Mesothelial cell of epicardium (in vitro differentiated cells): ENCODE measurements at regions not wholly inside any gene's neighbourhood (a gene's known extent, or its start where the extent isn't known, plus 50 kb on each side); places are given as distances from the start of the nearest gene placed in this dataset.

Experiments
- DNase-seq, 2 experiments: peaks; one replicate each; pipeline ENCODE4 v3.0.0; 2021; ENCODE audit warnings: low spot score in 2 of 2; ENCODE audit not compliant: unreplicated experiment in 2 of 2
- H3K27ac Mint-ChIP-seq: 2 replicates; pipeline ENCODE4 v1.8.0; 2021; ENCODE audit warnings: mixed read lengths
- H3K27me3 Mint-ChIP-seq: 2 replicates; pipeline ENCODE4 v1.8.0; 2021; ENCODE audit warnings: low read depth, mixed read lengths
- H3K36me3 Mint-ChIP-seq: 2 replicates; pipeline ENCODE4 v1.8.0; 2021; ENCODE audit warnings: mixed read lengths
- H3K4me1 Mint-ChIP-seq: 2 replicates; pipeline ENCODE4 v1.8.0; 2021; ENCODE audit warnings: mixed read lengths
- H3K4me3 Mint-ChIP-seq: 2 replicates; pipeline ENCODE4 v1.8.0; 2021; ENCODE audit warnings: mild to moderate bottlenecking, moderate library complexity, mixed read lengths
- H3K9me3 Mint-ChIP-seq: 2 replicates; pipeline ENCODE4 v1.8.0; 2021; ENCODE audit warnings: mixed read lengths
- CTCF ChIP-seq: fragments of 200-600 bp; sonication (generic); IDR thresholded peaks from one replicate; pipeline ENCODE4 v1.5.0; 2021; ENCODE audit warnings: antibody characterized with exemption; ENCODE audit not compliant: unreplicated experiment

DNA sequence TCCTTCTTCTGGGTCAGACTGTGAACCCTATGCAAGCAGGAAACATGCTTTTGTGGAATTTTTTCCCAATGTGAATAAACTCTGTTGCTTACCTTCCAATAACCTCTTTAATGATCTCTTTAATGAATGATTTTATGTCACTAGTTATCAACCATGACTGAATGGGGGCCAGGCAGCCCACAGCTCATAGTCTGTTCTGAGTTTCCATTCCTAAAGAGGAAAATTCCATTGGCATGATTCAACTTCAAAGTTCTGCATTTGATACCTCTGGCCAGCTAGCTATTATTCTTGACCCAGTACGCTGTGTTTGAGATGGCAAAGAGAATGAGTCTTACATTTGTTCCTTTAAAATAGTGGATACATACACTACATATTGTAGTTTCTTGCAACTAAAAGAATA, 867.8 kb upstream of the CELF2 start:
- Mint-ChIP-seq H3K36me3 (no peaks in the 10 kb centered on the region), H3K27me3 (no peaks in the 10 kb centered on the region), H3K9me3 (peaks cover 4% of the 10 kb centered on the region), H3K4me1 (peaks cover 7% of the 10 kb centered on the region), H3K4me3 (no peak overlapping the region), H3K27ac (no peak overlapping the region)
- DNase-seq, result no peak
- TF ChIP-seq CTCF, result no peak

DNA sequence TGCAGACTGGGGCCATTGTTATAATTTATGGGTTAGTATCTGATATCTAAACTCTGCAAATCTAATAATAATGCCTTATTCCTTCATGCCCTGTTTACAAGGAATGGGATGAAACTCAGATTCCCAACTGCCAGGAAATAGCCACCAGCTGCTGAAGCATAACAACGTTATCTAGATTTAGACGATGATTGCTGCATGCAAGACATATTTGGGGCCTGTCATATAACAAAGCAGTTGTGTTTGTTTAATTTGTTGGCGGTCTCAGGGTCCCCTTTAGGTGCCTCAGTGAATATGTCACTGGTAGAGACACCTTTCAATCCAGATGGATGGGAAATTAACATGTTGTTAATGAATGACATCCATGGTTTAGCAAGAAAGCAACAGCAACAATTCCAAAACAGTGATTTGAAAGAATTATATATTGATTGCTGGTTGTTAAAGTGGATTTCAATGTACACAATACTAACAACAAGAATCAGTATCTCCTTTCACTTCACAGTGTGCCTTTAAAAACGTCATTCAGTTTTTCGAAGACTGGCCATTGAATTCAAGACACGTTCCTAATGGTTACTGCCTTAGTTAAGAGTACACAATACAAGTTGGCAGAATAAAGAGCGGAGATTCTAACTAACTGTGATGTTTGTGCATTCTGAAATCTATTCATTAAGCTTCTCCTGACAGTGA, 860.6 kb upstream of the CELF2 start:
- no peak for DNase-seq
- no peaks in the 10 kb centered on the region for H3K27me3 Mint-ChIP-seq
- H3K4me1 Mint-ChIP-seq, result no peaks in the 10 kb centered on the region
- H3K27ac Mint-ChIP-seq, result no peak overlapping the region
- H3K36me3 Mint-ChIP-seq, result peaks cover 2% of the 10 kb centered on the region
- H3K9me3 Mint-ChIP-seq, result peaks cover 13% of the 10 kb centered on the region
- TF ChIP-seq CTCF, result no peak
- no peak overlapping the region for H3K4me3 Mint-ChIP-seq

GRCh38 chr10:10160821-10161312, 856.8 kb upstream of the CELF2 start:
- Mint-ChIP-seq H3K36me3 (peaks cover 2% of the 10 kb centered on the region), H3K9me3 (peaks cover 17% of the 10 kb centered on the region), H3K4me1 (peaks cover 3% of the 10 kb centered on the region), H3K27ac (no peak overlapping the region), H3K27me3 (no peaks in the 10 kb centered on the region), H3K4me3 (no peak overlapping the region)
- no peak for TF ChIP-seq CTCF
- DNase-seq, result no peak

GRCh38 chr10:10164848-10165247, 852.8 kb upstream of the CELF2 start:
- Mint-ChIP-seq H3K4me1 (peaks cover 3% of the 10 kb centered on the region), H3K36me3 (peaks cover 2% of the 10 kb centered on the region), H3K27ac (no peak overlapping the region), H3K4me3 (no peak overlapping the region), H3K27me3 (no peaks in the 10 kb centered on the region), H3K9me3 (peaks cover 13% of the 10 kb centered on the region)
- no peak for DNase-seq
- no peak for TF ChIP-seq CTCF

GRCh38 chr10:10165415-10165814, 852.3 kb upstream of the CELF2 start:
- H3K9me3 Mint-ChIP-seq, result peaks cover 7% of the 10 kb centered on the region
- no peak for DNase-seq
- no peak overlapping the region for H3K4me3 Mint-ChIP-seq
- no peaks in the 10 kb centered on the region for H3K27me3 Mint-ChIP-seq
- no peak for TF ChIP-seq CTCF
- H3K36me3 Mint-ChIP-seq, result no peaks in the 10 kb centered on the region
- peaks cover 3% of the 10 kb centered on the region for H3K4me1 Mint-ChIP-seq
- H3K27ac Mint-ChIP-seq, result no peak overlapping the region
